GM23338 (cell line): ENCODE measurements at regions not wholly inside any gene's neighbourhood (a gene's known extent, or its start where the extent isn't known, plus 50 kb on each side); places are given as distances from the start of the nearest gene placed in this dataset.

ENCODE experiments used
- ATAC-seq: fragments of 200-7000 bp; cut with Tn5 transposase; 3 replicates; pipeline ENCODE4 v1.9.1; 2020
- DNase-seq: peaks from one replicate; pipeline ENCODE4 v3.0.0-alpha.2; 2015; ENCODE audit warnings: low spot score
- H2AFZ ChIP-seq: fragments of 200-600 bp; sonication (generic); 2 replicates; pipeline ENCODE4 v1.8.0; 2016; ENCODE audit warnings: antibody characterized with exemption, mild to moderate bottlenecking, moderate library complexity
- H3F3A ChIP-seq: fragments of 200-600 bp; sonication (generic); replicated peaks from 2 replicates; pipeline ENCODE4 v1.8.0; 2017; ENCODE audit warnings: antibody characterized with exemption, mixed run types, low read depth
- H3K27ac ChIP-seq: fragments of 200-600 bp; sonication (generic); 2 replicates; pipeline ENCODE4 v1.6.1; 2016; ENCODE audit warnings: low read depth
- H3K27me3 ChIP-seq: fragments of 200-600 bp; sonication (generic); 2 replicates; pipeline ENCODE4 v1.8.0; 2016; ENCODE audit warnings: mild to moderate bottlenecking, mixed run types, moderate library complexity; ENCODE audit not compliant: insufficient read depth
- H3K36me3 ChIP-seq: fragments of 200-600 bp; sonication (generic); 2 replicates; pipeline ENCODE4 v1.8.0; 2016; ENCODE audit warnings: mild to moderate bottlenecking; ENCODE audit not compliant: insufficient read depth
- H3K4me1 ChIP-seq: fragments of 200-600 bp; sonication (generic); 2 replicates; pipeline ENCODE4 v1.8.0; 2016; ENCODE audit warnings: mild to moderate bottlenecking, moderate library complexity; ENCODE audit not compliant: insufficient read depth
- H3K4me2 ChIP-seq: fragments of 200-600 bp; sonication (generic); 2 replicates; pipeline ENCODE4 v1.7.1; 2017; ENCODE audit warnings: mixed run types
- H3K4me3 ChIP-seq: fragments of 200-600 bp; sonication (generic); 2 replicates; pipeline ENCODE4 v1.6.1; 2016; ENCODE audit warnings: mixed run types
- H3K79me2 ChIP-seq: fragments of 200-600 bp; sonication (generic); replicated peaks from 2 replicates; pipeline ENCODE4 v1.8.0; 2017; ENCODE audit warnings: mild to moderate bottlenecking; ENCODE audit not compliant: insufficient read depth
- H3K9me2 ChIP-seq: fragments of 200-600 bp; sonication (generic); 2 replicates; pipeline ENCODE4 v1.8.0; 2017; ENCODE audit not compliant: insufficient read depth
- H4K20me1 ChIP-seq: fragments of 200-600 bp; sonication (generic); replicated peaks from 2 replicates; pipeline ENCODE4 v1.8.0; 2017; ENCODE audit warnings: mild to moderate bottlenecking; ENCODE audit not compliant: insufficient read depth
- H3K27ac Mint-ChIP-seq: 2 replicates; pipeline ENCODE4 v1.8.0; 2020; ENCODE audit warnings: inconsistent platforms, mild to moderate bottlenecking, moderate library complexity, mixed read lengths
- H3K27me3 Mint-ChIP-seq: 3 replicates; pipeline ENCODE4 v1.8.0; 2022; ENCODE audit warnings: low read depth, mild to moderate bottlenecking, moderate library complexity, mixed read lengths, inconsistent platforms; ENCODE audit not compliant: insufficient read depth, poor library complexity
- H3K36me3 Mint-ChIP-seq: 3 replicates; pipeline ENCODE4 v1.8.0; 2021; ENCODE audit warnings: low read depth, mild to moderate bottlenecking, inconsistent platforms, moderate library complexity, mixed read lengths
- H3K4me1 Mint-ChIP-seq: 3 replicates; pipeline ENCODE4 v1.8.0; 2020; ENCODE audit warnings: mild to moderate bottlenecking, inconsistent platforms, mixed read lengths
- H3K4me3 Mint-ChIP-seq: 3 replicates; pipeline ENCODE4 v1.8.0; 2021; ENCODE audit warnings: moderate library complexity, mild to moderate bottlenecking, inconsistent platforms, mixed read lengths
- H3K9me3 Mint-ChIP-seq: 3 replicates; pipeline ENCODE4 v1.8.0; 2020; ENCODE audit warnings: moderate library complexity, mild to moderate bottlenecking, inconsistent platforms, mixed read lengths
- EZH2 ChIP-seq: fragments of 200-600 bp; sonication (generic); IDR thresholded peaks from one replicate; pipeline ENCODE4 v1.8.0; 2017; ENCODE audit warnings: antibody characterized with exemption, mild to moderate bottlenecking, low read depth; ENCODE audit not compliant: unreplicated experiment
- EZH2phosphoT487 ChIP-seq: fragments of 200-600 bp; sonication (generic); IDR thresholded peaks from one replicate; pipeline ENCODE4 v1.8.1; 2018; ENCODE audit warnings: antibody characterized with exemption; ENCODE audit not compliant: unreplicated experiment
- JUNB ChIP-seq: IDR thresholded peaks from one replicate; pipeline ENCODE4 v1.6.1; 2016; ENCODE audit warnings: antibody characterized with exemption; ENCODE audit not compliant: unreplicated experiment
- STAT1 ChIP-seq: IDR thresholded peaks from one replicate; pipeline ENCODE4 v1.6.1; 2016; ENCODE audit warnings: antibody characterized with exemption; ENCODE audit not compliant: unreplicated experiment
- ZNF114 ChIP-seq: fragments of 250-450 bp; sonication (Bioruptor Pico); IDR thresholded peaks from 2 replicates; pipeline ENCODE4 v1.5.0; 2020; ENCODE audit warnings: mild to moderate bottlenecking, moderate library complexity
- TF ChIP-seq, protein P1 (sequence below): IDR thresholded peaks from 2 replicates; pipeline ENCODE4 v1.6.1; 2016; ENCODE audit warnings: antibody characterized with exemption
- TF ChIP-seq, protein P2 (sequence below): fragments of 250-450 bp; sonication (Bioruptor Pico); IDR thresholded peaks from 2 replicates; pipeline ENCODE4 v1.5.0; 2020; ENCODE audit warnings: mild to moderate bottlenecking, moderate library complexity
- TF ChIP-seq, protein P3 (sequence below), 2 experiments: fragments of 200-600 bp in 1 of 2; sonication (generic) in 1 of 2; conservative IDR thresholded peaks; 2 replicates each; pipeline versions ENCODE4 v1.5.1 to v1.6.1; 2016 to 2017; ENCODE audit warnings: antibody characterized with exemption in 2 of 2, low read depth in 2 of 2, mild to moderate bottlenecking in 2 of 2, moderate library complexity in 1 of 2

DNA sequence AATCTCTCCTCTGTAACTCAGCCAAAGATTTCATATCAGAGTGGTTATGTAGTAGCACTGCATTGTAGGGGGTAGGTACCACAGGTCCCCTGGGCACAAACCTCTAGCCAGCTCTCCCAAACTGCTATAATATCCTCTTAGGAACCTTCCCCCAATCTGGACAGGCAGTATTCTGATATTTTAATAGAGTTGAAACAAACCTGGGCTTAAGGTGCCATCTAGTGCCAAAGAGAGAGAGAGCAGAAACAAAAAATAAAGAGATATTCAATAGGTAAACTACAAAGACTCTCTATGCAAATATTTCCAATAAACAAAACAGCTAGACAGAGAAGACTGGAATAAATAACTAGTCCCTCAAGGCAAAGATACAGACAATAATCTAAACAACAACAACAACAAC, 1070.0 kb downstream of the CDH11 start:
- peak; percentile 65 for DNase-seq

DNA sequence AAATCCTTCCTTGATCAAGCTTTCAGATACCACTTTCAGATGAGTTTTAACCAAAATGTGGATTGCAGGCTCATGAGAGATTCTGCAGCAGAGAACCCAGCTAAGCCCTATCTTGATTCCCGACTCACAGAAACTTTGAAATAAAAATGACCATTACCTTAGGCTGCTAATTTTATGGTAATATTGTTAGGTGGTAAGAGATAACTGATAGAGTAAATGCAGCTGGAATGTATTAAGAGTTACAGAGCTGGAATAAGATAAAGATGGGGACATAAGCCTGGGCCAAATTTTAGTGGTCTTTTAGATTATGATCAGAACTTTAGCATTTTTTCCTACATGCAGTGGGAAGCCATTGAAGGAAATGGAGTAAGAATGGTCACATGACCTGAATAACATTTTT, 1074.0 kb downstream of the CDH11 start:
- peaks cover 5% of the 10 kb centered on the region for H3K27me3 Mint-ChIP-seq
- no peaks in the 10 kb centered on the region for H3K79me2 ChIP-seq
- H3K27me3 ChIP-seq, result no peaks in the 10 kb centered on the region
- peaks cover 10% of the 10 kb centered on the region for H3K9me3 Mint-ChIP-seq
- no peak for ATAC-seq
- H3K27ac ChIP-seq, result no peak overlapping the region
- peaks cover 6% of the 10 kb centered on the region; the same call in 2 of the 3 replicates for H3K36me3 Mint-ChIP-seq
- H3F3A ChIP-seq, result no peaks in the 10 kb centered on the region
- no peaks in the 10 kb centered on the region for H3K4me1 Mint-ChIP-seq
- no peaks in the 10 kb centered on the region for H3K9me2 ChIP-seq
- H2AFZ ChIP-seq, result no peak overlapping the region
- no peak overlapping the region for H3K4me2 ChIP-seq
- DNase-seq, result no peak
- no peak overlapping the region for H3K27ac Mint-ChIP-seq
- no peak overlapping the region for H3K4me3 ChIP-seq
- no peak overlapping the region for H3K4me3 Mint-ChIP-seq
- no peaks in the 10 kb centered on the region for H4K20me1 ChIP-seq
- no peaks in the 10 kb centered on the region for H3K4me1 ChIP-seq
- H3K36me3 ChIP-seq, result no peaks in the 10 kb centered on the region
- TF ChIP-seq, protein P1, sequence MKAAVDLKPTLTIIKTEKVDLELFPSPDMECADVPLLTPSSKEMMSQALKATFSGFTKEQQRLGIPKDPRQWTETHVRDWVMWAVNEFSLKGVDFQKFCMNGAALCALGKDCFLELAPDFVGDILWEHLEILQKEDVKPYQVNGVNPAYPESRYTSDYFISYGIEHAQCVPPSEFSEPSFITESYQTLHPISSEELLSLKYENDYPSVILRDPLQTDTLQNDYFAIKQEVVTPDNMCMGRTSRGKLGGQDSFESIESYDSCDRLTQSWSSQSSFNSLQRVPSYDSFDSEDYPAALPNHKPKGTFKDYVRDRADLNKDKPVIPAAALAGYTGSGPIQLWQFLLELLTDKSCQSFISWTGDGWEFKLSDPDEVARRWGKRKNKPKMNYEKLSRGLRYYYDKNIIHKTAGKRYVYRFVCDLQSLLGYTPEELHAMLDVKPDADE, result no peak
- TF ChIP-seq STAT1 (no peak), EZH2 (no peak), EZH2phosphoT487 (no peak), ZNF114 (CRISPR knock-in tag) (no peak), JUNB (no peak)
- TF ChIP-seq, protein P2, sequence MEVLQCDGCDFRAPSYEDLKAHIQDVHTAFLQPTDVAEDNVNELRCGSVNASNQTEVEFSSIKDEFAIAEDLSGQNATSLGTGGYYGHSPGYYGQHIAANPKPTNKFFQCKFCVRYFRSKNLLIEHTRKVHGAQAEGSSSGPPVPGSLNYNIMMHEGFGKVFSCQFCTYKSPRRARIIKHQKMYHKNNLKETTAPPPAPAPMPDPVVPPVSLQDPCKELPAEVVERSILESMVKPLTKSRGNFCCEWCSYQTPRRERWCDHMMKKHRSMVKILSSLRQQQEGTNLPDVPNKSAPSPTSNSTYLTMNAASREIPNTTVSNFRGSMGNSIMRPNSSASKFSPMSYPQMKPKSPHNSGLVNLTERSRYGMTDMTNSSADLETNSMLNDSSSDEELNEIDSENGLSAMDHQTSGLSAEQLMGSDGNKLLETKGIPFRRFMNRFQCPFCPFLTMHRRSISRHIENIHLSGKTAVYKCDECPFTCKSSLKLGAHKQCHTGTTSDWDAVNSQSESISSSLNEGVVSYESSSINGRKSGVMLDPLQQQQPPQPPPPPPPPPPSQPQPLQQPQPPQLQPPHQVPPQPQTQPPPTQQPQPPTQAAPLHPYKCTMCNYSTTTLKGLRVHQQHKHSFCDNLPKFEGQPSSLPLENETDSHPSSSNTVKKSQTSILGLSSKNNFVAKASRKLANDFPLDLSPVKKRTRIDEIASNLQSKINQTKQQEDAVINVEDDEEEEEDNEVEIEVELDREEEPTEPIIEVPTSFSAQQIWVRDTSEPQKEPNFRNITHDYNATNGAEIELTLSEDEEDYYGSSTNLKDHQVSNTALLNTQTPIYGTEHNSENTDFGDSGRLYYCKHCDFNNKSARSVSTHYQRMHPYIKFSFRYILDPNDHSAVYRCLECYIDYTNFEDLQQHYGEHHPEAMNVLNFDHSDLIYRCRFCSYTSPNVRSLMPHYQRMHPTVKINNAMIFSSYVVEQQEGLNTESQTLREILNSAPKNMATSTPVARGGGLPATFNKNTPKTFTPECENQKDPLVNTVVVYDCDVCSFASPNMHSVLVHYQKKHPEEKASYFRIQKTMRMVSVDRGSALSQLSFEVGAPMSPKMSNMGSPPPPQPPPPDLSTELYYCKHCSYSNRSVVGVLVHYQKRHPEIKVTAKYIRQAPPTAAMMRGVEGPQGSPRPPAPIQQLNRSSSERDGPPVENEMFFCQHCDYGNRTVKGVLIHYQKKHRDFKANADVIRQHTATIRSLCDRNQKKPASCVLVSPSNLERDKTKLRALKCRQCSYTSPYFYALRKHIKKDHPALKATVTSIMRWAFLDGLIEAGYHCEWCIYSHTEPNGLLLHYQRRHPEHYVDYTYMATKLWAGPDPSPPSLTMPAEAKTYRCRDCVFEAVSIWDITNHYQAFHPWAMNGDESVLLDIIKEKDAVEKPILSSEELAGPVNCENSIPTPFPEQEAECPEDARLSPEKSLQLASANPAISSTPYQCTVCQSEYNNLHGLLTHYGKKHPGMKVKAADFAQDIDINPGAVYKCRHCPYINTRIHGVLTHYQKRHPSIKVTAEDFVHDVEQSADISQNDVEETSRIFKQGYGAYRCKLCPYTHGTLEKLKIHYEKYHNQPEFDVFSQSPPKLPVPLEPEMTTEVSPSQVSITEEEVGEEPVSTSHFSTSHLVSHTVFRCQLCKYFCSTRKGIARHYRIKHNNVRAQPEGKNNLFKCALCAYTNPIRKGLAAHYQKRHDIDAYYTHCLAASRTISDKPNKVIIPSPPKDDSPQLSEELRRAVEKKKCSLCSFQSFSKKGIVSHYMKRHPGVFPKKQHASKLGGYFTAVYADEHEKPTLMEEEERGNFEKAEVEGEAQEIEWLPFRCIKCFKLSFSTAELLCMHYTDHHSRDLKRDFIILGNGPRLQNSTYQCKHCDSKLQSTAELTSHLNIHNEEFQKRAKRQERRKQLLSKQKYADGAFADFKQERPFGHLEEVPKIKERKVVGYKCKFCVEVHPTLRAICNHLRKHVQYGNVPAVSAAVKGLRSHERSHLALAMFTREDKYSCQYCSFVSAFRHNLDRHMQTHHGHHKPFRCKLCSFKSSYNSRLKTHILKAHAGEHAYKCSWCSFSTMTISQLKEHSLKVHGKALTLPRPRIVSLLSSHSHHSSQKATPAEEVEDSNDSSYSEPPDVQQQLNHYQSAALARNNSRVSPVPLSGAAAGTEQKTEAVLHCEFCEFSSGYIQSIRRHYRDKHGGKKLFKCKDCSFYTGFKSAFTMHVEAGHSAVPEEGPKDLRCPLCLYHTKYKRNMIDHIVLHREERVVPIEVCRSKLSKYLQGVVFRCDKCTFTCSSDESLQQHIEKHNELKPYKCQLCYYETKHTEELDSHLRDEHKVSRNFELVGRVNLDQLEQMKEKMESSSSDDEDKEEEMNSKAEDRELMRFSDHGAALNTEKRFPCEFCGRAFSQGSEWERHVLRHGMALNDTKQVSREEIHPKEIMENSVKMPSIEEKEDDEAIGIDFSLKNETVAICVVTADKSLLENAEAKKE, result no peak

More for the DNA sequence above, 1070.0 kb downstream of the CDH11 start:
- Histone ChIP-seq H3K27ac (no peak overlapping the region), H3K27me3 (no peaks in the 10 kb centered on the region), H2AFZ (no peak overlapping the region), H3K79me2 (no peaks in the 10 kb centered on the region), H3F3A (no peaks in the 10 kb centered on the region), H3K36me3 (no peaks in the 10 kb centered on the region), H3K4me1 (no peaks in the 10 kb centered on the region), H4K20me1 (no peaks in the 10 kb centered on the region), H3K4me2 (no peak overlapping the region), H3K4me3 (no peak overlapping the region), H3K9me2 (no peaks in the 10 kb centered on the region)
- peaks cover 14% of the 10 kb centered on the region; the same call in 2 of the 3 replicates for H3K36me3 Mint-ChIP-seq
- H3K27ac Mint-ChIP-seq, result no peak overlapping the region
- H3K27me3 Mint-ChIP-seq, result peaks cover 5% of the 10 kb centered on the region
- no peak overlapping the region for H3K4me3 Mint-ChIP-seq
- H3K9me3 Mint-ChIP-seq, result peaks cover 18% of the 10 kb centered on the region
- peak; percentile 73 for ATAC-seq
- H3K4me1 Mint-ChIP-seq, result no peaks in the 10 kb centered on the region
- TF ChIP-seq JUNB, result no peak
- TF ChIP-seq, protein P3, sequence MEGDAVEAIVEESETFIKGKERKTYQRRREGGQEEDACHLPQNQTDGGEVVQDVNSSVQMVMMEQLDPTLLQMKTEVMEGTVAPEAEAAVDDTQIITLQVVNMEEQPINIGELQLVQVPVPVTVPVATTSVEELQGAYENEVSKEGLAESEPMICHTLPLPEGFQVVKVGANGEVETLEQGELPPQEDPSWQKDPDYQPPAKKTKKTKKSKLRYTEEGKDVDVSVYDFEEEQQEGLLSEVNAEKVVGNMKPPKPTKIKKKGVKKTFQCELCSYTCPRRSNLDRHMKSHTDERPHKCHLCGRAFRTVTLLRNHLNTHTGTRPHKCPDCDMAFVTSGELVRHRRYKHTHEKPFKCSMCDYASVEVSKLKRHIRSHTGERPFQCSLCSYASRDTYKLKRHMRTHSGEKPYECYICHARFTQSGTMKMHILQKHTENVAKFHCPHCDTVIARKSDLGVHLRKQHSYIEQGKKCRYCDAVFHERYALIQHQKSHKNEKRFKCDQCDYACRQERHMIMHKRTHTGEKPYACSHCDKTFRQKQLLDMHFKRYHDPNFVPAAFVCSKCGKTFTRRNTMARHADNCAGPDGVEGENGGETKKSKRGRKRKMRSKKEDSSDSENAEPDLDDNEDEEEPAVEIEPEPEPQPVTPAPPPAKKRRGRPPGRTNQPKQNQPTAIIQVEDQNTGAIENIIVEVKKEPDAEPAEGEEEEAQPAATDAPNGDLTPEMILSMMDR (conservative IDR thresholded peaks at IDR 0.05; ENCODE audit: low read depth in 2 of 2), result peak; percentile 59 to 88
